Epithelial cell of esophagus (primary cell): ENCODE measurements at regions not wholly inside any gene's neighbourhood (a gene's known extent, or its start where the extent isn't known, plus 50 kb on each side); places are given as distances from the start of the nearest gene placed in this dataset.
A peak's percentile ranks its signal among the peaks of the same experiment; 100 is the strongest.
"Not testable (repeated sequence)": the region's sequence is repeated elsewhere in the genome, so short reads cannot be mapped to it uniquely, and the experiment has no call there.

ENCODE experiments used
- DNase-seq: peaks from one replicate; pipeline ENCODE4 v3.0.0; 2010; ENCODE audit warnings: low read depth
- H3K4me3 ChIP-seq: 2 replicates; pipeline ENCODE4 v1.5.1; 2011; ENCODE audit warnings: mild to moderate bottlenecking, low read length, control low read depth
- CTCF ChIP-seq: IDR thresholded peaks from 2 replicates; pipeline ENCODE4 v1.5.1; 2011; ENCODE audit warnings: low read depth, mild to moderate bottlenecking, low read length, control low read depth, inconsistent platforms; ENCODE audit not compliant: insufficient read depth; ENCODE audit errors: missing control alignments

- TF ChIP-seq CTCF: peak; percentile 4
- H3K4me3 ChIP-seq: no peak overlapping the region
- DNase-seq: no peak
Observed at GRCh38 chr3:75294124-75294523, 370.0 kb upstream of the FRG2C start.

- no peak overlapping the region for H3K4me3 ChIP-seq
- TF ChIP-seq CTCF: no peak
- DNase-seq: no peak
Observed at GRCh38 chr3:75295013-75295412, 369.1 kb upstream of the FRG2C start.

GRCh38 chr3:75296858-75297257 is 367.3 kb upstream of the FRG2C start:
- DNase-seq: no peak
- TF ChIP-seq CTCF: no peak
- H3K4me3 ChIP-seq: no peak overlapping the region

GRCh38 chr3:75300606-75301005 is 363.5 kb upstream of the FRG2C start:
- DNase-seq: no peak
- no peak for TF ChIP-seq CTCF
- no peak overlapping the region for H3K4me3 ChIP-seq

- DNase-seq: not testable (repeated sequence)
Observed at GRCh38 chr3:75301050-75301449, 363.1 kb upstream of the FRG2C start.

GRCh38 chr3:75303741-75304140 is 360.4 kb upstream of the FRG2C start:
- no peak for TF ChIP-seq CTCF
- no peak for DNase-seq
- H3K4me3 ChIP-seq: no peak overlapping the region

More at GRCh38 chr3:75301050-75301449, 363.1 kb upstream of the FRG2C start:
- not testable (repeated sequence) for H3K4me3 ChIP-seq

GRCh38 chr3:75305901-75306300 is 358.2 kb upstream of the FRG2C start:
- DNase-seq: no peak
- no peak for TF ChIP-seq CTCF
- H3K4me3 ChIP-seq: no peak overlapping the region

- DNase-seq, H3K4me3 ChIP-seq: not testable (repeated sequence)
Observed at GRCh38 chr3:75311306-75311705, 352.8 kb upstream of the FRG2C start.

GRCh38 chr3:75312469-75312868 is 351.7 kb upstream of the FRG2C start:
- DNase-seq, H3K4me3 ChIP-seq: not testable (repeated sequence)

GRCh38 chr3:75319776-75320175 is 344.4 kb upstream of the FRG2C start:
- DNase-seq, H3K4me3 ChIP-seq: not testable (repeated sequence)
